ENCODE measurements at regions not wholly inside any gene's neighbourhood (a gene's known extent, or its start where the extent isn't known, plus 50 kb on each side); places are given as distances from the start of the nearest gene placed in this dataset.
"Not testable (repeated sequence)": the region's sequence is repeated elsewhere in the genome, so short reads cannot be mapped to it uniquely, and the experiment has no call there.

GRCh38 chr1:234801636-234802035 lies 191.7 kb upstream of the IRF2BP2 start:
- H3K4me1 Mint-ChIP-seq (ENCODE audit: low read depth); ATAC-seq; DNase-seq; H3K36me3 Mint-ChIP-seq (ENCODE audit: low read depth); CTCF ChIA-PET; intact Hi-C loops (cut with micrococcal nuclease); H3K27me3 Mint-ChIP-seq; POLR2A ChIA-PET; H3K27ac Mint-ChIP-seq; H3K9me3 Mint-ChIP-seq; H3K4me3 Mint-ChIP-seq: not testable (repeated sequence)

DNA sequence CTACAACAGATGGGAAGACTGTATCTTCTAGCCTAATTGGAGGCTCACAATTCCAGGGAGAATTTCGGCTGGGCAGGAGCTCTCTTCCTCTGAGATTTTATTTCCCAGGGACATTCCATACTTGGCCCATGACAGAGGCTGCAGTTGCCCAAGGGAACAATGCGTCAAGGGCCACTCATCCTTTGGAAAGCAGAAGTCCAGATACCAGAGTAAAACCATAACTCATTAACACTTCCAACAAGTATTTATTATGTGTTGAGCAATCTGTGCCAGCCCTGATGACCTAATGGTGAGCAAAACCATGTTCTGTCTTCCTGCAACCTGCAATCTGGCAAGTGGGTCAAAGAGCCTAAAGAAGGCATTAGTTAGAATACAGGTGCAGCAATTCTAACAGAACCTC lies 191.2 kb upstream of the IRF2BP2 start:
- H3K27ac Mint-ChIP-seq; H3K36me3 Mint-ChIP-seq (ENCODE audit: low read depth); intact Hi-C loops (cut with micrococcal nuclease); POLR2A ChIA-PET; H3K27me3 Mint-ChIP-seq; H3K4me1 Mint-ChIP-seq (ENCODE audit: low read depth); DNase-seq; ATAC-seq; H3K4me3 Mint-ChIP-seq; CTCF ChIA-PET; H3K9me3 Mint-ChIP-seq: not testable (repeated sequence)

- H3K4me1 Mint-ChIP-seq (ENCODE audit: low read depth); H3K4me3 Mint-ChIP-seq; intact Hi-C loops (cut with micrococcal nuclease); CTCF ChIA-PET; H3K9me3 Mint-ChIP-seq; H3K27ac Mint-ChIP-seq; H3K27me3 Mint-ChIP-seq; ATAC-seq; DNase-seq; H3K36me3 Mint-ChIP-seq (ENCODE audit: low read depth); POLR2A ChIA-PET: not testable (repeated sequence)
These were observed 190.6 kb upstream of the IRF2BP2 start for GRCh38 chr1:234800563-234800962.

DNA sequence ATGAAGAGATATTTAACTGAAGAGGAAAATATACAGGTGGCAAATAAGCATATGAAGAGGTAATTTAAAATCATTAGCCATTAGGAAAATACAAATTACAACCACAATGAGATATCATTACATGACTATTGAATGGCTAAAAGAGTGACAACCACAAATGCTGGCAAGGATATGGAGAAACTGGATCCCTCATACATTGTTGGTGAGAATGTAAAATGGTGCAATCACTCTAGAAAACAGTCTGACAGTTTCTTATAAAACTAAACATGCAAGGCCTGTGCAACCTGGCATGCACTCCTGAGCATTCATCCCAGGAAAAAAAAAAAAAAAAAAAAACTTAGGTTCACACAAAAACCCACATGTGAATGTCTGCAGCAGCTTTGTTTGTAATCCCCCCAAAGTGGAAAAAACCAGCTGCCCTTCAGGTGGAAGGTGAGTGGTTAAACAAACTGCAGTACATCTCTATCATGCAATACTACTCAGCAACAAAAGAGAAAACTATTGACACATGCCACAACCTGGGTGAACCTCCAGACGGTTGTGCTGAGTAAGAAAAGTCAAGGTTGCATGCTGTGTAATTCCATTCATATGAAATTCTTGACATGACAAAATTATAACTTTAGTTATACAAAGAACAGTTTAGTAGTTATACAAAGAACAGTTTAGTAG lies 189.2 kb upstream of the IRF2BP2 start:
- H3K4me1 Mint-ChIP-seq (ENCODE audit: low read depth); H3K4me3 Mint-ChIP-seq; H3K27me3 Mint-ChIP-seq; intact Hi-C loops (cut with micrococcal nuclease); DNase-seq; POLR2A ChIA-PET; CTCF ChIA-PET; H3K9me3 Mint-ChIP-seq; ATAC-seq; H3K27ac Mint-ChIP-seq; H3K36me3 Mint-ChIP-seq (ENCODE audit: low read depth): not testable (repeated sequence)

DNA sequence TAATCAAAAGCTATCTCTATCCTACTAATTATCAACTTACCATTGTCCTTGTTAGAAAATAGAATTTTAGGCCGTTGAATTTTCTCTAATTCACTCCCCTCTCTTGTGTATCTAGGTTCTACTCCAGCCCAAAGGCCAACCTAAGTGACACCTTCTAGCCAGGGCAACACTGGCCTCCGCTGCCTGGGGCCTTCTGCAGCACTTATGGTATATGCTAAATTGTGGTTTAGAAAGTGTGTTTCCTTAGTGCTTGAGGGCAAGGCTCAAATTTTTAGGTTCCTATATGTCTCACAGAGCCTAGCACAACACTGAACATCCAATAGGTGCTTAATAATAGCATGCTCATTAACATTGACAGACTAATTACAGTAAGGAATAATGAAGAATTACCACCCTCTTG lies 187.2 kb upstream of the IRF2BP2 start:
- ATAC-seq; intact Hi-C loops (cut with micrococcal nuclease); H3K4me3 Mint-ChIP-seq; H3K27ac Mint-ChIP-seq; H3K36me3 Mint-ChIP-seq (ENCODE audit: low read depth); H3K27me3 Mint-ChIP-seq; CTCF ChIA-PET; H3K9me3 Mint-ChIP-seq; POLR2A ChIA-PET; DNase-seq; H3K4me1 Mint-ChIP-seq (ENCODE audit: low read depth): not testable (repeated sequence)

DNA sequence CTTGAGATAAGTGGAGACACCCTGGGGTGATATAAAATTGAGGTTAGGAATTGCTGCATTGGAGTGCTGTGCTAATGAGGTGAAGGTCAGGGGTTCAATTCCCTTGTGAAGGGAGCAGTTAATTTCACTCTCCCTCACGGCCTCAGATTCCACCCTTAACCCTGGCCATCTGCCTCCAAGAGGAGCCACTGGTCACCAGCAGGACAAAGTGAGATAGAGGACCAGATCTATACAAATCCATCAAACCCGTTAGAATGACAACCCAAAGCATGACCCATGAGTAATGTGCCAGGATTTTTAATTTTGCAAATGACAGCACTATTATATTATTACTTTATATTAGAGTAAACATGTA lies 186.4 kb upstream of the IRF2BP2 start:
- ATAC-seq; H3K4me1 Mint-ChIP-seq (ENCODE audit: low read depth); intact Hi-C loops (cut with micrococcal nuclease); DNase-seq; H3K4me3 Mint-ChIP-seq; H3K36me3 Mint-ChIP-seq (ENCODE audit: low read depth); POLR2A ChIA-PET; CTCF ChIA-PET; H3K9me3 Mint-ChIP-seq; H3K27me3 Mint-ChIP-seq; H3K27ac Mint-ChIP-seq: not testable (repeated sequence)

DNA sequence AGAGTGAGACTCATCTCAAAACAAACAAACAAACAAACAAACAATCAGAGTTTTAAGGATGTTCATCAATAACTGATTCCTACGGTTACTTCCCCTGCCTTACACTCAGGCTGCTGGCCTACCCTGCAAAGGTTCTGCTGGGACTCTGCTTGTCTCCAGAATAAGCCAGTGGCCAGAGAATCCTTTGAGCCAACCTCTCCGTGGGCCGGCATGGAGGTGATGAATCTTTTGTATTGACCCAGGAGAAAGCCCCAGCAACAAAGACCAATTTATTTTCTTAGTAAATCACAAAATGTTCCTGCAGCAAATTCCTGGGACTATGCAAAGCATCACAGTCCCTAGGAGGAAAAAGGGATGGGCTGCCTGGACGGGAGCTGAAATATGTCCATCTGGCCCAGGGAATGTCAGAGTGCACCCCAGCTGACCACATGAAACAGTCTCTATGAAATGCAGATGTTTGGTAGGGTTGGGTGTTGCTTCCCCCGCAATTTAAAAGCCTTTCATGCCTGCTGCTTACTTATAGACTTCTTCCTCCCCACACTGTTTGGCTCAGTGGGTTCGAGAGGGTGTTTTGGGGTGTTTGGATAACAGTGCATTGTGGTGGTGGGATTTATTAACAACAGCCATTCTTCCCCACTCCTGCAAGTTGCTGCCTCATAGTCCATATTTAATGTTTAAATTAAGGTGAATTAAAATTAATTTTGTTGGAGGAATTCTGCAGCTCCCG lies 185.9 kb upstream of the IRF2BP2 start:
- intact Hi-C loops (cut with micrococcal nuclease); POLR2A ChIA-PET; H3K4me1 Mint-ChIP-seq (ENCODE audit: low read depth); CTCF ChIA-PET; ATAC-seq; H3K4me3 Mint-ChIP-seq; H3K27ac Mint-ChIP-seq; H3K9me3 Mint-ChIP-seq; DNase-seq; H3K36me3 Mint-ChIP-seq (ENCODE audit: low read depth); H3K27me3 Mint-ChIP-seq: not testable (repeated sequence)

DNA sequence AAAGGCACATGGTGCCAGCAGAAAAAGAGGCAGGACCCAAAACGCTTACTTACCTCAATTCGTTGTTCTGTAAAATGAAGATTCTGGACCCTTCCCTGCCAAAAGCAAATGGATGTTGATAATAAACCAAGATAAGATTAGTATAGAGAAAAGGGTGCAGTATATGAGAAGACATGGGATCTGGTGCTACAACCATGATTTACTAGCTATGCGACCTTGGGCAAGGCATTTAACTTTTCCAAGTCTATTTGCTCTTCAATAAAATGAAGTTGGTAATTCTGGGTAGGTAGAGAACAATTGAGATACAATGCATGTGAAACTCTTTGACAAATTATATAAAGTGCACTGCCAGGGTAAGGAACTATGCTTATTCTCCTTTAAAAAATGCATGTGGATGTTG lies 185.0 kb upstream of the IRF2BP2 start:
- intact Hi-C loops (cut with micrococcal nuclease), result not testable (repeated sequence)

GRCh38 chr1:234794452-234794851 lies 184.5 kb upstream of the IRF2BP2 start:
- H3K36me3 Mint-ChIP-seq (ENCODE audit: low read depth); intact Hi-C loops (cut with micrococcal nuclease); CTCF ChIA-PET; H3K4me1 Mint-ChIP-seq (ENCODE audit: low read depth); ATAC-seq; POLR2A ChIA-PET; H3K4me3 Mint-ChIP-seq; H3K9me3 Mint-ChIP-seq; H3K27ac Mint-ChIP-seq; H3K27me3 Mint-ChIP-seq; DNase-seq: not testable (repeated sequence)

More for the DNA sequence above, 185.0 kb upstream of the IRF2BP2 start:
- DNase-seq; POLR2A ChIA-PET; CTCF ChIA-PET; H3K27me3 Mint-ChIP-seq; H3K9me3 Mint-ChIP-seq; H3K36me3 Mint-ChIP-seq (ENCODE audit: low read depth); H3K27ac Mint-ChIP-seq; ATAC-seq; H3K4me1 Mint-ChIP-seq (ENCODE audit: low read depth); H3K4me3 Mint-ChIP-seq: not testable (repeated sequence)

DNA sequence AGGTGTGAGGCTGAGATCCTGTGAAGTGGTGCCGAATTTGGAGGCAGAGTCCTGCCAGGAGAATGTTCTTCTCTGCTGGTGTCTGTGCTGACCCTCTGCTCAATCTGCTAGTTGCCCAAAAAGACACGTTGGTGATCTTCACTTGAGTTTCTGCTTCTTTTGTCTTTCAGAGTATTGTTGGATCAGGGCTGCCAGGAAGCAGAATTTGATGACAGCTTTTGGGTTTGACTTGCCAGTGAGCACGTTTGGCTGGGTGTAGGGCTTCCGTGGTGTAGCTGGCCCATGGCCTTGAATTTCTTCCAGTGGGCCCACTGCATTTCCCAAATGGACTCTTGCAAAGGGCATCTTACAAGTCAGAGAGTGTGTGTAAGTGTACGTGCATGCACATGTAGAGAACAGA lies 183.9 kb upstream of the IRF2BP2 start:
- H3K27ac Mint-ChIP-seq; DNase-seq; H3K9me3 Mint-ChIP-seq; H3K4me1 Mint-ChIP-seq (ENCODE audit: low read depth); H3K36me3 Mint-ChIP-seq (ENCODE audit: low read depth); POLR2A ChIA-PET; H3K4me3 Mint-ChIP-seq; ATAC-seq; H3K27me3 Mint-ChIP-seq; intact Hi-C loops (cut with micrococcal nuclease); CTCF ChIA-PET: not testable (repeated sequence)

DNA sequence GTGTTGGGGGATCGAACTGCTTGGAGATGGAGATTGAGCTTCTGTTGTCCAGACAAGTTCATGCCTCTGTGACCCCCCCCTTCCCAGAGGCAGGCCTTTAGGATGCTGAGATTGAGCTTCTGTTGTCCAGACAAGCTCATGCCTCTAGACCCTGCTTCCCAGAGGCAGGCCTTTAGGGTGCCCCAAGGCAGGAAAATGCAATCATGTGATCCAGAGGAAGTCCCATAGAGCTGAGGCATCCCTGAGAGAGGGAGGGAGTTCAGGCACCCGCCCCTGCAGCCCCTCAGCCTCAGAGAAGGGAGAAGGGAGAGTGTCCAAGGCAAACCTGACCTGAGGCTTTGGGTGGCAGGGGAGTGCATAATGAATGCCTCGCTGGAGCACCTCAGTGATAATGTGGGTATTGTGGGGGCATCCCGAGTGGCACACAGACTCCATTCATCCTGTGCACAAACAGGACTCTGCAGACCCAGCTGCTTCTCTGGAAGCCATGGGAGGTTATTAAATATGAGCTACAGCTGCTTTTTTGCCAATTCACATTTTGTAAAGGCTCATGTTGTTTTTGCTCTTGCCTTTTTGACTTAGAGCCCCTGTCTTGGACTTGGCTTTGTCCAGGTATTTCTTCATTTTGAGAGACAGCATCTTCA lies 182.4 kb upstream of the IRF2BP2 start:
- H3K4me1 Mint-ChIP-seq (ENCODE audit: low read depth); POLR2A ChIA-PET; intact Hi-C loops (cut with micrococcal nuclease); H3K4me3 Mint-ChIP-seq; H3K36me3 Mint-ChIP-seq (ENCODE audit: low read depth); CTCF ChIA-PET; H3K9me3 Mint-ChIP-seq; ATAC-seq; DNase-seq; H3K27ac Mint-ChIP-seq; H3K27me3 Mint-ChIP-seq: not testable (repeated sequence)

DNA sequence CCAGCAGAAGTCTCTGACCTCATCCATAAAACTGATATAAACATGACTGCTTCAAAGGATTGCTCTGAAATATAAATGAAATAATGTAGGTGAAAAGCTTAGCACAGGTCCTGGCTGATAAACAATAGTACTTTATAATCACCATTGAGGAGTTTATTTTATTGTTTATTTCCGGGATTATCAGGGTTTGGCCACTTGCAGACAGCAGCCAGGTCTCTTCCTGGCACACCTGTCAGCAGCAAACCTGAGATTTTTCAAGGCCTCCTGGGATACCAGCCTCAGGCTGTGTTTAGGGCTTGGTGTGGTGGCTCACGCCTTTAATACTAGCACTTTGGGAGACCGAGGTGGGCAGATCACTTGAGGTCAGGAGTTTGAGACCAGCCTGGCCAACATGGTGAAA lies 181.6 kb upstream of the IRF2BP2 start:
- CTCF ChIA-PET; intact Hi-C loops (cut with micrococcal nuclease); H3K27ac Mint-ChIP-seq: not testable (repeated sequence)

More for the DNA sequence above, 181.6 kb upstream of the IRF2BP2 start:
- POLR2A ChIA-PET; DNase-seq; H3K4me3 Mint-ChIP-seq; H3K36me3 Mint-ChIP-seq (ENCODE audit: low read depth); H3K27me3 Mint-ChIP-seq; ATAC-seq; H3K9me3 Mint-ChIP-seq; H3K4me1 Mint-ChIP-seq (ENCODE audit: low read depth): not testable (repeated sequence)

All from activated CD8-positive, alpha-beta T cell treated with anti-CD3 and anti-CD28 coated beads for 36 hours (primary cell).